ENCODE measurements at regions not wholly inside any gene's neighbourhood (a gene's known extent, or its start where the extent isn't known, plus 50 kb on each side); places are given as distances from the start of the nearest gene placed in this dataset.

DNA sequence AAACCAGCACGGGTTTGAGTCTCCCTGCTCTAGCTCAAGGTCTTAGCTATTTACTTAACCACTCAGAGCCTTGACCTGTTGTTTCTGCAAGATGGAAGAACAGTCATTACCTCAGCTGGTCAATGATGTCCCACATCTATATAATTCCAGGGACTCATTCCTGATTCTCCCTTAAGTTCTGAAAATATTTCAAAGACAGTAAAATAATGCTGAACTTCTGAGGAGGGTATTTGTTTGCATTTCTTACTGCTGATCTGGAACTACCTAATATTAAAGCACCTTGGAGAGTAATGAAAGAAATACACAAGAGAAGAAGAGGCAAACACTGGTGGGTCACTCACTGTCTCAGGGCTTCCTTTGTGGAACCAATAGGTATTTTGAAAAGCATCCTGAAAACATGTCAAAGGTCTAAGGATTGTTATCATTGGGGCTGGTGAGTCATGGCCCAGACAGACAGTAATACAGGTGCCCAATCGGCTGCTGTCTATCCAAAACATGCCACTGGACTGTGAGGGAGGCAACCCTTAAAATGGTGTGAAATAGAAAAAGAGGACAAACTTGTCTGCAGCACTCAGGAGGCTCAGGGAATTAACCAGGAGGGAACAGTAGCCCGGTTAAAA is 88.7 kb upstream of the EGLN3 start (continued):
- TF ChIP-seq ZNF788 (CRISPR knock-in tag; IDR thresholded peaks at IDR 0.05; ENCODE audit: borderline replicate concordance) (no peak), POLR2A (IDR thresholded peaks at IDR 0.05; ENCODE audit: insufficient read depth in 1 of 2, low read depth in 2 of 2, low read length in 2 of 2) (no peak), CBX1 (IDR thresholded peaks at IDR 0.05; ENCODE audit: low read depth) (no peak), ZNF775 (CRISPR knock-in tag; IDR thresholded peaks at IDR 0.05; ENCODE audit: borderline replicate concordance) (peak; percentile 70; the same call in 1 of the 2 replicates), SKI (IDR thresholded peaks at IDR 0.05; ENCODE audit: partially characterized antibody) (peak; percentile 35), ZNF10 (CRISPR knock-in tag; IDR thresholded peaks at IDR 0.05; ENCODE audit: borderline replicate concordance, low read depth) (no peak), ZNF354B (CRISPR knock-in tag; IDR thresholded peaks at IDR 0.05) (no peak), KAT8 (CRISPR knock-in tag; IDR thresholded peaks at IDR 0.05) (no peak), ZNF556 (CRISPR knock-in tag; IDR thresholded peaks at IDR 0.05; ENCODE audit: borderline replicate concordance) (no peak), PRPF4 (IDR thresholded peaks at IDR 0.05; ENCODE audit: low read depth, low read length, poor library complexity, severe bottlenecking) (no peak), SOX5 (CRISPR knock-in tag; IDR thresholded peaks at IDR 0.05; ENCODE audit: borderline replicate concordance) (no peak; the same call in 1 of the 2 replicates), GTF3A (CRISPR knock-in tag; conservative IDR thresholded peaks at IDR 0.05) (no peak), TBL1XR1 (IDR thresholded peaks at IDR 0.05; ENCODE audit: borderline replicate concordance, low read length, partially characterized antibody) (no peak), ASH2L (IDR thresholded peaks at IDR 0.05; ENCODE audit: insufficient read length, low read depth, low read length) (no peak), MEF2D (CRISPR knock-in tag; IDR thresholded peaks at IDR 0.05) (peak; percentile 69; the same call in 1 of the 2 replicates), ZNF678 (CRISPR knock-in tag; IDR thresholded peaks at IDR 0.05) (no peak), ZNF468 (CRISPR knock-in tag; IDR thresholded peaks at IDR 0.05) (no peak), FOXK2 (IDR thresholded peaks at IDR 0.05) (no peak), AGO2 (optimal IDR thresholded peaks at IDR 0.05; ENCODE audit: low read depth, low read length) (no peak)
- TF ChIP-seq, protein P1, sequence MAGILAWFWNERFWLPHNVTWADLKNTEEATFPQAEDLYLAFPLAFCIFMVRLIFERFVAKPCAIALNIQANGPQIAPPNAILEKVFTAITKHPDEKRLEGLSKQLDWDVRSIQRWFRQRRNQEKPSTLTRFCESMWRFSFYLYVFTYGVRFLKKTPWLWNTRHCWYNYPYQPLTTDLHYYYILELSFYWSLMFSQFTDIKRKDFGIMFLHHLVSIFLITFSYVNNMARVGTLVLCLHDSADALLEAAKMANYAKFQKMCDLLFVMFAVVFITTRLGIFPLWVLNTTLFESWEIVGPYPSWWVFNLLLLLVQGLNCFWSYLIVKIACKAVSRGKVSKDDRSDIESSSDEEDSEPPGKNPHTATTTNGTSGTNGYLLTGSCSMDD (CRISPR knock-in tag; IDR thresholded peaks at IDR 0.05), result no peak
- TF ChIP-seq, protein P2, sequence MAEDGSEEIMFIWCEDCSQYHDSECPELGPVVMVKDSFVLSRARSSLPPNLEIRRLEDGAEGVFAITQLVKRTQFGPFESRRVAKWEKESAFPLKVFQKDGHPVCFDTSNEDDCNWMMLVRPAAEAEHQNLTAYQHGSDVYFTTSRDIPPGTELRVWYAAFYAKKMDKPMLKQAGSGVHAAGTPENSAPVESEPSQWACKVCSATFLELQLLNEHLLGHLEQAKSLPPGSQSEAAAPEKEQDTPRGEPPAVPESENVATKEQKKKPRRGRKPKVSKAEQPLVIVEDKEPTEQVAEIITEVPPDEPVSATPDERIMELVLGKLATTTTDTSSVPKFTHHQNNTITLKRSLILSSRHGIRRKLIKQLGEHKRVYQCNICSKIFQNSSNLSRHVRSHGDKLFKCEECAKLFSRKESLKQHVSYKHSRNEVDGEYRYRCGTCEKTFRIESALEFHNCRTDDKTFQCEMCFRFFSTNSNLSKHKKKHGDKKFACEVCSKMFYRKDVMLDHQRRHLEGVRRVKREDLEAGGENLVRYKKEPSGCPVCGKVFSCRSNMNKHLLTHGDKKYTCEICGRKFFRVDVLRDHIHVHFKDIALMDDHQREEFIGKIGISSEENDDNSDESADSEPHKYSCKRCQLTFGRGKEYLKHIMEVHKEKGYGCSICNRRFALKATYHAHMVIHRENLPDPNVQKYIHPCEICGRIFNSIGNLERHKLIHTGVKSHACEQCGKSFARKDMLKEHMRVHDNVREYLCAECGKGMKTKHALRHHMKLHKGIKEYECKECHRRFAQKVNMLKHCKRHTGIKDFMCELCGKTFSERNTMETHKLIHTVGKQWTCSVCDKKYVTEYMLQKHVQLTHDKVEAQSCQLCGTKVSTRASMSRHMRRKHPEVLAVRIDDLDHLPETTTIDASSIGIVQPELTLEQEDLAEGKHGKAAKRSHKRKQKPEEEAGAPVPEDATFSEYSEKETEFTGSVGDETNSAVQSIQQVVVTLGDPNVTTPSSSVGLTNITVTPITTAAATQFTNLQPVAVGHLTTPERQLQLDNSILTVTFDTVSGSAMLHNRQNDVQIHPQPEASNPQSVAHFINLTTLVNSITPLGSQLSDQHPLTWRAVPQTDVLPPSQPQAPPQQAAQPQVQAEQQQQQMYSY (CRISPR knock-in tag; IDR thresholded peaks at IDR 0.05), result no peak
- TF ChIP-seq, protein P3, sequence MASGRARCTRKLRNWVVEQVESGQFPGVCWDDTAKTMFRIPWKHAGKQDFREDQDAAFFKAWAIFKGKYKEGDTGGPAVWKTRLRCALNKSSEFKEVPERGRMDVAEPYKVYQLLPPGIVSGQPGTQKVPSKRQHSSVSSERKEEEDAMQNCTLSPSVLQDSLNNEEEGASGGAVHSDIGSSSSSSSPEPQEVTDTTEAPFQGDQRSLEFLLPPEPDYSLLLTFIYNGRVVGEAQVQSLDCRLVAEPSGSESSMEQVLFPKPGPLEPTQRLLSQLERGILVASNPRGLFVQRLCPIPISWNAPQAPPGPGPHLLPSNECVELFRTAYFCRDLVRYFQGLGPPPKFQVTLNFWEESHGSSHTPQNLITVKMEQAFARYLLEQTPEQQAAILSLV (CRISPR knock-in tag; IDR thresholded peaks at IDR 0.05; ENCODE audit: borderline replicate concordance), result no peak
- TF ChIP-seq, protein P4, sequence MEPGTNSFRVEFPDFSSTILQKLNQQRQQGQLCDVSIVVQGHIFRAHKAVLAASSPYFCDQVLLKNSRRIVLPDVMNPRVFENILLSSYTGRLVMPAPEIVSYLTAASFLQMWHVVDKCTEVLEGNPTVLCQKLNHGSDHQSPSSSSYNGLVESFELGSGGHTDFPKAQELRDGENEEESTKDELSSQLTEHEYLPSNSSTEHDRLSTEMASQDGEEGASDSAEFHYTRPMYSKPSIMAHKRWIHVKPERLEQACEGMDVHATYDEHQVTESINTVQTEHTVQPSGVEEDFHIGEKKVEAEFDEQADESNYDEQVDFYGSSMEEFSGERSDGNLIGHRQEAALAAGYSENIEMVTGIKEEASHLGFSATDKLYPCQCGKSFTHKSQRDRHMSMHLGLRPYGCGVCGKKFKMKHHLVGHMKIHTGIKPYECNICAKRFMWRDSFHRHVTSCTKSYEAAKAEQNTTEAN (CRISPR knock-in tag; conservative IDR thresholded peaks at IDR 0.05), result no peak

Data from HepG2 (cell line).